GM19452 (cell line): ENCODE measurements at regions not wholly inside any gene's neighbourhood (a gene's known extent, or its start where the extent isn't known, plus 50 kb on each side); places are given as distances from the start of the nearest gene placed in this dataset.

ENCODE experiments used
- ATAC-seq: cut with Tn5 transposase; IDR thresholded peaks from one replicate; pipeline ENCODE4 v1.9.1; 2021; ENCODE audit not compliant: unreplicated experiment

DNA sequence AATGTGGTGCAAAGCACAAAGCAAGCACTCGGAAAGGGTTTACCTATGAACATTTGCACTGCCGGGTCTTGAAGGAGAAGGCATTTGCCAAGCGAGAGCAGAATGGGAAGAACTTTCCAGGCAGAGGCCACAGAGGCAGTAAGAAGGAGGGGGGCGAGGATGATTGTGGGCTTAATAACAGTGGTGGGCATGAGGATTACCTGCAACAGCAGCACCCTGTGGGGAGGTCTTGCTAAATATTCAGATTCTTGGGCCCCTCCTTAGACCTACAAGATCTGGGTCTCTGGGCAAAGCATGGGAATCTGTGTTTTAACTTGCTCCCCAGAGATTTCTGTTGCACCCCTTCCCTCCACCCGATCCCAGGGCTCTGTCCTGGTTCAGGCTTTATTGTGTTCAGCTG lies 75.1 kb upstream of the ZBED5 start:
- no peak for ATAC-seq

- ATAC-seq: no peak
These were observed 74.2 kb upstream of the ZBED5 start for GRCh38 chr11:10931761-10932670.

GRCh38 chr11:10930972-10931760 lies 73.3 kb upstream of the ZBED5 start:
- no peak for ATAC-seq

- ATAC-seq: no peak
These were observed 72.5 kb upstream of the ZBED5 start for GRCh38 chr11:10930224-10930971.

DNA sequence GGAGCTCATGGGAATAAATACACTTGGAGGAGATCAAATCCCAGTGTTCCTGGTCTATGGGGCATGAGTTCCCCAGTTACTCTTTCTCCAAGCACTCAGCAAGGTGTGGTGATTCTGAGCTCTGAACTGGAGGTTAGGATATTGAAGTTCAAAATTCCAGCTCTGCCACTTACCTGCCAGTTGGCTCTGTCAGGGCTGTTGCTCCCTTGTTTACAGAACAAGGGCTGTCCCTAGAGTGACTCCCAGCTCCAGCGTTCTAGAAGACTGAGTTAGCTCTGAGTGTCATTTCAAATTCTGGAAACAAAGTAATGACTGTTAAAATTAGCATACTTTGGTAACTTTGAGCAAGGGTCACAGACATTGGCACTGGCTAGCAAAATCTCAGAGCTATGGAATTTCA lies 69.7 kb upstream of the ZBED5 start:
- ATAC-seq: no peak

GRCh38 chr11:10926801-10927211 lies 69.0 kb upstream of the ZBED5 start:
- ATAC-seq: no peak

DNA sequence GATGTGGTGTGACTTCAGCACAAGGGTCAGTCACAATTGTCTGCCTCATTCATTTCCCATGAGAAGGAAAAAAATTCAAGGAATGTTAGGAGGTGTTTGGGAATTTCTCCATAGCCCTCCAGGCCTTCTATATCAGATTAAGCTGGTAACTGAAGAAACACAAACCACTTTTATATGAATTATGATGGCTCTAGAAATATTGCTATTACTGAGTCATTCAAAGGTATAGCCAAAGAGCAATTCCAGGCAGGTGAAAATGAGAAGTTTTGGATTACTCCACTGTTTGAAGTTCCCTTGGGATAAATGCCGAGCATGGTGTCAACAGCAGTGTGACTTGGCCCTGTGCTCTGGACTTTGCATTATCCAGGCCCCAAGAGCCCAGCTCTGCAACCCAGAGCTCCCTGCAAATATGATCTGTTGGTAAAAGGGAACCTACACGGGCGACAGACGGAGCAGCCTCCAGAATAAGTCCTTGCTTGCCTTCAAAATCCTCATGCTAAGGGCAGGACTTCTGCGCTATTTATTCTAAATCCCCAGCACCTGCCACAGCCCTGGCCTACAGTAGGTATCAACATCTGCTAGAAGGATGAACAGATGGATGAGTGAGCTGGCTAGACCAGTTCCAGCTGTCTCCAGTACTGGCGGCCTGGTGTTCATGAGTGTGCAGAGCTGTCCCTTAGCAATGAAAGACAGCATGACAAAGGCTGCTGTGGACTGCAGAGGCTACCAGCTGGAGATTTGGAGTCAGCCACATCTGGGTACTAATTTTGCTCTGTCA lies 67.5 kb upstream of the ZBED5 start:
- no peak for ATAC-seq

- ATAC-seq: no peak
These were observed 66.0 kb upstream of the ZBED5 start for GRCh38 chr11:10923882-10924281.

DNA sequence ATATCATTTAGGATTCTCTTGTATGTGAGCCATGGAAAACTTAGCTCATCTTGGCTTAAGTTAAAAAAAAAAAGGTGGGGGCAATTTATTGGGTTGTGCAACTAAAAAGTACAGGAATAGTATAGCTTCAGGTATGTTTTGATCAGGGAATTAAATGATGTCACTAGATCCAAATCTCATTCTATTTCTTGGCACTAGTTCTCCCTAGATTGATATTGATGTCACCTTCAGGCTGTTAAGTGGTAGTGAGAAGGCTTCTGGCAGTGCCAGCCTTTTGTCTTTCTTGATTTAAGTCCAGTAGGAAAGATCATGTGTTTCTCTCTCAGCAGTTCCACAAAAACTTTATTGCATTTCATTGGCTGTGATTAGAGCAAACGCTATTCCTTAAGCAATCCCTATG lies 65.0 kb upstream of the ZBED5 start:
- no peak for ATAC-seq

DNA sequence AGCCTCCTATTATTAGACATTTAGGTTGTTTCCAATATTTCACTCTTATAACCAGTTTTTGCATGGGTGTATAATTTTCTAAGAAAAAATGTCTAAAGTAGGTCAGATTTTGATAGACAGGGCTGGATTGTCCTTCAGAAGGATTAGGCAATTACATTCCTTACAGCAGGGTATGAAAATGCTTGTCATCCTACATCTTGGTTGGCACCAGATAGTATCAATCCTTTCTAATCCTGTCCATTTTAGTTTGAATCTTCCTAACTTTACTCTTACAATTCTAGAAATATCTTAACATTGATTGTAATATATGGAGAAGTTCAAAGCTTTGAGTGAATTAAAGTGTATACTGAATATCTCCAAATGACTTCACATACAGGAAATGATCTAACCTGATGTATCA lies 63.0 kb upstream of the ZBED5 start:
- ATAC-seq: no peak

DNA sequence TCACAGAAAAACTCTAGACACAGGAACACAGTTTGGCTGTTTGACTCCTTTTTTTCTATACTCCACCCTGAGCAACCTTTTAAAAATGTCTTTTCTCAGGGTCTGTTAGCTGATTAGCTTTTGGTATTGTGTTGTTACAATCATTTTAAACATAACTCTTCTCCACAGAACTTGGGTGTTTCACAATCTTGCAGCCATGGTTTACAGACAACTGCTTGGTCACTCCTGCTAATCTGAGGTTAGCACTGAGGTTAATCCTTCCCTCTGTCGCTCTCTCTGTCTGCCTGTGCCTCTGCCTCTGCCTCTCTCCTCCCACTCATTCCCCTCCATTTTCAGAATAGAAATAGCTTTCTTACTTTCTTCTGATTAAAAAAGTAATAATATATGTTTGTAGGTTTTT lies 62.4 kb upstream of the ZBED5 start:
- no peak for ATAC-seq

GRCh38 chr11:10918698-10919097 lies 60.8 kb upstream of the ZBED5 start:
- ATAC-seq: no peak

GRCh38 chr11:10918275-10918674 lies 60.4 kb upstream of the ZBED5 start:
- ATAC-seq: no peak

DNA sequence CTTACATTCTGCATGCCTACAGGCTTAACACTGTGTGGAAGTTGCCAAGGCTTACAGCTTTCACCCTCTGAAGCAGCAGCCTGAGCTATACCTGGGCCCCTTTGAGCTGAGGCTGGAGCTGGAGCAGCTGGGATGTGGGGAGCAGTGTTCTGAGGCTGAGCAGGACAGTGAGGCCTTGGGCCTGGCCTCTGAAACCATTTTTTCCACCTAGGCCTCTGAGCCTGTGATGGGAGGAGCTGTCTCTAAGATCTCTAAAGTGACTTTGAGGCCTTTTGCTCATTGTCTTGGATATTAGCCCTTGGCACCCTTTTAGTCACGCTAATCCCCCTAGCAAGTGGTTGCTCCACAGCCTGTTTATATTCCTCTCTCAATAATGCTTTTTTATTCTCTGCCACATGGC lies 59.9 kb upstream of the ZBED5 start:
- no peak for ATAC-seq

GRCh38 chr11:10916665-10917064 lies 58.8 kb upstream of the ZBED5 start:
- no peak for ATAC-seq

GRCh38 chr11:10914050-10914449 lies 56.2 kb upstream of the ZBED5 start:
- no peak for ATAC-seq

DNA sequence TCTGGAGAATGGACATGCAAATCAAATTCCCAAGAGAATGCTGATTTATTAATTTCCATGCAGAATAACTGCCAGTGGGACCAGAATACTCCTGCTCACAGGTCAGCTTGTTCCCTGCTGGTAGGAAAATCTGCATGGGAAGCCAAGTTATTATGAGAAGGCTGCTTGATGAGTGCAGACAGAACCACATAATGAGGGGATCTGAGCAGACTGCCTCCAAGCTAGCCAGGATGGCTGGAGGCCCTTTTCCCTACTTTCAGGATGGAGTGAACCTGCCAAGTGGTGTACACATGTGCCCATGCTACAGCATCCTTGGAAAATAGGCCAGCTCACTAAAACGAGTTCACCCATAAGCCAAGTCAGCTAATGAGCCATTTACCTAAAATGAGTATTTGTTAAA lies 55.2 kb upstream of the ZBED5 start:
- ATAC-seq: no peak

GRCh38 chr11:10911907-10912306 lies 54.1 kb upstream of the ZBED5 start:
- ATAC-seq: no peak

GRCh38 chr11:10909141-10909883 lies 51.5 kb upstream of the ZBED5 start:
- no peak for ATAC-seq
